GM12878 (cell line): ENCODE measurements at regions not wholly inside any gene's neighbourhood (a gene's known extent, or its start where the extent isn't known, plus 50 kb on each side); places are given as distances from the start of the nearest gene placed in this dataset.
A peak's percentile ranks its signal among the peaks of the same experiment; 100 is the strongest.

Experiments used
- ATAC-seq: fragments of 200-7000 bp; cut with Tn5 transposase; 3 replicates; pipeline ENCODE4 v1.9.1; 2020; ENCODE audit warnings: mild to moderate bottlenecking, moderate library complexity
- BruUV-seq: library from RNA; stranded (reverse); fragments of 400-500 nt; replicated peaks from 2 replicates; lab custom pipeline; 2021; lab: Mats Ljungman, UMichigan
- CTCF ChIA-PET: fragments of 300-600 bp; sonication (Branson Sonifier 250); formaldehyde crosslinking; extraction: SDS; loops from one replicate; lab custom pipeline; 2021; ENCODE audit warnings: inconsistent platforms; lab: Yijun Ruan, JAX
- POLR2A ChIA-PET: fragments of 350-600 bp; formaldehyde crosslinking; extraction: SDS; loops from one replicate; lab custom pipeline; 2021; ENCODE audit warnings: inconsistent platforms; lab: Charles Lee
- RAD21 ChIA-PET: fragments of 300-600 bp; sonication (Branson Sonifier 250); formaldehyde crosslinking; loops from one replicate; lab custom pipeline; 2023; ENCODE audit warnings: antibody characterized with exemption; ENCODE audit not compliant: unreplicated experiment; lab: Charles Lee
- SMC1A ChIA-PET: fragments of 300-600 bp; sonication (Branson Sonifier 250); formaldehyde crosslinking; loops from one replicate; lab custom pipeline; 2023; ENCODE audit not compliant: unreplicated experiment, uncharacterized antibody; lab: Charles Lee
- DNase-seq: peaks from one replicate; pipeline ENCODE4 v3.0.0-alpha.2; 2011; ENCODE audit warnings: low read depth, low spot score
- FAIRE-seq: peaks from 3 replicates; lab custom pipeline; 2011; peaks lifted over from hg19 to GRCh38; lab: Jason Lieb, UNC
- H2AFZ ChIP-seq: 2 replicates; pipeline ENCODE4 v1.6.0; 2011; ENCODE audit warnings: low read depth, low read length, control low read depth; ENCODE audit not compliant: control insufficient read depth
- H3K27ac ChIP-seq: 2 replicates; pipeline ENCODE4 v1.5.1; 2011; ENCODE audit warnings: control low read depth; ENCODE audit not compliant: control insufficient read depth, insufficient read depth
- H3K27me3 ChIP-seq, 2 experiments: replicated peaks in 1 of 2; 2 replicates each; pipeline versions ENCODE4 v1.6.0 to v1.6.1; 2011; ENCODE audit warnings: low read length in 1 of 2; ENCODE audit not compliant: control insufficient read depth in 2 of 2, insufficient read depth in 2 of 2
- H3K36me3 ChIP-seq, 2 experiments: 2 replicates each; pipeline ENCODE4 v1.5.1; 2011; ENCODE audit warnings: low read length in 1 of 2; ENCODE audit not compliant: control insufficient read depth in 2 of 2, insufficient read depth in 2 of 2
- H3K4me1 ChIP-seq: 2 replicates; pipeline ENCODE4 v1.6.1; 2011; ENCODE audit warnings: mild to moderate bottlenecking, low read length, moderate library complexity, mixed read lengths; ENCODE audit not compliant: control insufficient read depth, insufficient read depth
- H3K4me2 ChIP-seq: 2 replicates; pipeline ENCODE4 v1.6.0; 2011; ENCODE audit warnings: control low read depth; ENCODE audit not compliant: control insufficient read depth, insufficient read depth
- H3K4me3 ChIP-seq: fragments of 200-600 bp; sonication (generic); 2 replicates; pipeline ENCODE4 v1.5.1; 2016
- H3K79me2 ChIP-seq: 2 replicates; pipeline ENCODE4 v1.6.0; 2011; ENCODE audit warnings: low read length; ENCODE audit not compliant: control insufficient read depth, insufficient read depth
- H3K9ac ChIP-seq: 2 replicates; pipeline ENCODE4 v1.8.0; 2011; ENCODE audit warnings: low read length, control low read depth, mixed read lengths; ENCODE audit not compliant: control insufficient read depth, insufficient read depth
- H3K9me3 ChIP-seq: replicated peaks from 3 replicates; pipeline ENCODE4 v1.5.1; 2011; ENCODE audit warnings: mild to moderate bottlenecking, low read length; ENCODE audit not compliant: control insufficient read depth, insufficient read depth
- H4K20me1 ChIP-seq: 2 replicates; pipeline ENCODE4 v1.6.0; 2011; ENCODE audit not compliant: control insufficient read depth, insufficient read depth
- BCL11A ChIP-seq: IDR thresholded peaks from 2 replicates; pipeline ENCODE4 v1.6.1; 2011; ENCODE audit warnings: low read depth, low read length
- EZH2 ChIP-seq: IDR thresholded peaks from 2 replicates; pipeline ENCODE4 v1.6.1; 2012; ENCODE audit warnings: low read depth, mild to moderate bottlenecking, control low read depth, inconsistent platforms, low read length, borderline replicate concordance; ENCODE audit not compliant: control insufficient read depth
- FOXK2 ChIP-seq: fragments of 450-650 bp; IDR thresholded peaks from 2 replicates; pipeline ENCODE4 v1.6.1; 2017; ENCODE audit warnings: mild to moderate bottlenecking, moderate library complexity
- HDAC2 ChIP-seq: fragments of 200-600 bp; sonication (generic); IDR thresholded peaks from 2 replicates; pipeline ENCODE4 v1.6.1; 2017
- IRF4 ChIP-seq: IDR thresholded peaks from 2 replicates; pipeline ENCODE4 v1.6.1; 2011; ENCODE audit warnings: low read depth, low read length
- JUNB ChIP-seq: IDR thresholded peaks from 2 replicates; pipeline ENCODE4 v1.6.1; 2016; ENCODE audit warnings: antibody characterized with exemption, mild to moderate bottlenecking
- NFIC ChIP-seq: IDR thresholded peaks from 2 replicates; pipeline ENCODE4 v1.6.1; 2012; ENCODE audit warnings: low read depth, mild to moderate bottlenecking, inconsistent platforms, low read length, moderate library complexity
- NR2C1 ChIP-seq: fragments of 450-650 bp; IDR thresholded peaks from 2 replicates; pipeline ENCODE4 v1.6.1; 2017; ENCODE audit warnings: antibody characterized with exemption, mild to moderate bottlenecking, moderate library complexity
- SKIL ChIP-seq: fragments of 450-650 bp; IDR thresholded peaks from 2 replicates; pipeline ENCODE4 v1.6.1; 2017; ENCODE audit warnings: mild to moderate bottlenecking, low read depth, inconsistent platforms; ENCODE audit not compliant: poor library complexity, severe bottlenecking
- SMAD1 ChIP-seq: fragments of 450-650 bp; IDR thresholded peaks from 2 replicates; pipeline ENCODE4 v1.6.1; 2018; ENCODE audit warnings: mild to moderate bottlenecking, low read depth; ENCODE audit not compliant: partially characterized antibody
- TCF3 ChIP-seq: IDR thresholded peaks from 2 replicates; pipeline ENCODE4 v1.6.1; 2012; ENCODE audit warnings: low read depth, mild to moderate bottlenecking, low read length, borderline replicate concordance; ENCODE audit not compliant: insufficient read depth
- ZBTB40 ChIP-seq: fragments of 450-650 bp; IDR thresholded peaks from 2 replicates; pipeline ENCODE4 v1.6.1; 2016; ENCODE audit warnings: mild to moderate bottlenecking, moderate library complexity, borderline replicate concordance
- ZNF687 ChIP-seq: fragments of 450-650 bp; IDR thresholded peaks from 2 replicates; pipeline ENCODE4 v1.6.1; 2017; ENCODE audit warnings: mild to moderate bottlenecking, moderate library complexity
- in situ Hi-C: fragments of 300-500 bp; cut with MboI; formaldehyde crosslinking; loops from 9 replicates; pipeline ENCODE4 v1.14.3; 2018; ENCODE audit warnings: mixed read lengths
- intact Hi-C: fragments of 100-400 bp; cut with micrococcal nuclease; formaldehyde crosslinking; loops from one replicate; pipeline ENCODE4 v1.14.2; 2022; ENCODE audit not compliant: unreplicated experiment

- peak; percentile 81; the same call in 1 of the 2 replicates for TF ChIP-seq IRF4
- peak; percentile 90 for TF ChIP-seq JUNB
- peak; percentile 79 for TF ChIP-seq BCL11A
- TF ChIP-seq FOXK2, result no peak
- TF ChIP-seq NFIC, result peak; percentile 80
- TF ChIP-seq SKIL, result peak; percentile 35
Observed at GRCh38 chr3:144429719-144430121, 458.1 kb downstream of the DIPK2A start (continued).

GRCh38 chr3:144431134-144431533, 459.5 kb downstream of the DIPK2A start:
- Histone ChIP-seq H3K4me3 (no peak overlapping the region), H3K9me3 (no peaks in the 10 kb centered on the region; the same call in 2 of the 3 replicates), H3K4me1 (no peaks in the 10 kb centered on the region), H3K27me3 (no peaks in the 10 kb centered on the region), H2AFZ (no peak overlapping the region), H3K79me2 (no peaks in the 10 kb centered on the region), H3K4me2 (no peak overlapping the region), H3K9ac (no peak overlapping the region), H3K36me3 (no peaks in the 10 kb centered on the region), H4K20me1 (no peaks in the 10 kb centered on the region), H3K27ac (no peak overlapping the region)
- CTCF ChIA-PET, result no interaction called here
- ATAC-seq (peak; percentile 39; the same call in 2 of the 3 replicates), FAIRE-seq (peak; percentile 54), DNase-seq (no peak)
- RAD21 ChIA-PET, result no interaction called here
- no TSS peak for BruUV-seq
- intact Hi-C loops (loop anchor here (5.0 kb wide), 1 partner anchor 459 kb away; the partner anchor contains the start of gene DIPK2A), in situ Hi-C loops (loop anchor here (10.0 kb wide), 1 partner anchor 456 kb away; the partner anchor contains the start of gene DIPK2A)
- POLR2A ChIA-PET, result no interaction called here
- SMC1A ChIA-PET, result no interaction called here
- TF ChIP-seq ZBTB40, result no peak
- no peak for TF ChIP-seq HDAC2
- TF ChIP-seq NR2C1, result no peak
- TF ChIP-seq NFIC, result peak; percentile 60; the same call in 1 of the 2 replicates
- peak; percentile 37; the same call in 1 of the 2 replicates for TF ChIP-seq IRF4
- TF ChIP-seq SMAD1, result no peak
- no peak for TF ChIP-seq TCF3
- no peak for TF ChIP-seq ZNF687
- no peak for TF ChIP-seq EZH2
